SK-N-SH treated with all-trans-retinoic acid at 6 μM for 48 hours (cell line): ENCODE measurements at regions not wholly inside any gene's neighbourhood (a gene's known extent, or its start where the extent isn't known, plus 50 kb on each side); places are given as distances from the start of the nearest gene placed in this dataset.

Source experiments
- CSDC2 ChIP-seq: fragments of 250-450 bp; sonication (Bioruptor Pico); IDR thresholded peaks from 2 replicates; pipeline ENCODE4 v1.5.0; 2020; ENCODE audit warnings: mild to moderate bottlenecking, moderate library complexity
- GLIS3 ChIP-seq: fragments of 250-450 bp; sonication (Bioruptor Pico); IDR thresholded peaks from 2 replicates; pipeline ENCODE4 v1.5.0; 2020; ENCODE audit warnings: mild to moderate bottlenecking, moderate library complexity
- ISL1 ChIP-seq: fragments of 250-450 bp; sonication (Bioruptor Pico); IDR thresholded peaks from 2 replicates; pipeline ENCODE4 v2.1.2; 2022; ENCODE audit warnings: mild to moderate bottlenecking, moderate library complexity
- OSR1 ChIP-seq: fragments of 250-450 bp; sonication (Bioruptor Pico); IDR thresholded peaks from 2 replicates; pipeline ENCODE4 v1.8.0; 2022; ENCODE audit warnings: moderate library complexity, mild to moderate bottlenecking, inconsistent platforms
- PATZ1 ChIP-seq: fragments of 250-450 bp; sonication (Bioruptor Pico); IDR thresholded peaks from 2 replicates; pipeline ENCODE4 v1.8.0; 2020; ENCODE audit warnings: mild to moderate bottlenecking, moderate library complexity, borderline replicate concordance
- PPARA ChIP-seq: fragments of 250-450 bp; sonication (Bioruptor Pico); IDR thresholded peaks from 2 replicates; pipeline ENCODE4 v1.5.0; 2020; ENCODE audit warnings: mild to moderate bottlenecking, borderline replicate concordance
- RARB ChIP-seq: fragments of 250-450 bp; sonication (Bioruptor Pico); IDR thresholded peaks from 2 replicates; pipeline ENCODE4 v1.8.0; 2021; ENCODE audit warnings: mild to moderate bottlenecking, moderate library complexity
- TSHZ2 ChIP-seq: fragments of 250-450 bp; sonication (Bioruptor Pico); IDR thresholded peaks from 2 replicates; pipeline ENCODE4 v1.5.0; 2020; ENCODE audit warnings: mild to moderate bottlenecking, moderate library complexity
- ZFP3 ChIP-seq: fragments of 250-450 bp; sonication (Bioruptor Pico); IDR thresholded peaks from 2 replicates; pipeline ENCODE4 v1.5.0; 2020; ENCODE audit warnings: mild to moderate bottlenecking, moderate library complexity
- ZFP30 ChIP-seq: fragments of 450-650 bp; formaldehyde crosslinking; IDR thresholded peaks from 2 replicates; pipeline ENCODE4 v1.5.0; 2022; ENCODE audit warnings: mild to moderate bottlenecking, moderate library complexity
- ZNF565 ChIP-seq: fragments of 450-650 bp; formaldehyde crosslinking; conservative IDR thresholded peaks from 2 replicates; pipeline ENCODE4 v1.5.0; 2020; ENCODE audit warnings: low read depth, mild to moderate bottlenecking, moderate library complexity
- ZNF8 ChIP-seq: fragments of 450-650 bp; formaldehyde crosslinking; IDR thresholded peaks from 2 replicates; pipeline ENCODE4 v1.5.0; 2020; ENCODE audit warnings: mild to moderate bottlenecking, moderate library complexity

GRCh38 chr14:37932008-37932407, 275.7 kb upstream of the SSTR1 start:
- TF ChIP-seq ZFP3 (no peak), TSHZ2 (CRISPR knock-in tag) (no peak), CSDC2 (no peak), ISL1 (CRISPR knock-in tag) (no peak), OSR1 (CRISPR knock-in tag) (no peak), GLIS3 (no peak), ZNF8 (CRISPR knock-in tag) (no peak), PATZ1 (no peak), ZFP30 (no peak), ZNF565 (CRISPR knock-in tag) (no peak), PPARA (no peak), RARB (CRISPR knock-in tag) (no peak)
